HUES48 (cell line): ENCODE measurements at regions not wholly inside any gene's neighbourhood (a gene's known extent, or its start where the extent isn't known, plus 50 kb on each side); places are given as distances from the start of the nearest gene placed in this dataset.
"Not testable (repeated sequence)": the region's sequence is repeated elsewhere in the genome, so short reads cannot be mapped to it uniquely, and the experiment has no call there.

Experiments
- H3K27ac ChIP-seq: one replicate; pipeline ENCODE4 v1.7.0; 2013; ENCODE audit warnings: low read depth, low read length, inconsistent platforms
- H3K27me3 ChIP-seq: 2 replicates; pipeline ENCODE4 v1.6.1; 2013; ENCODE audit warnings: mild to moderate bottlenecking, low read length; ENCODE audit not compliant: control insufficient read depth, insufficient read depth
- H3K36me3 ChIP-seq: 2 replicates; pipeline ENCODE4 v1.6.1; 2013; ENCODE audit warnings: low read length; ENCODE audit not compliant: control insufficient read depth, insufficient read depth
- H3K4me1 ChIP-seq: 2 replicates; pipeline ENCODE4 v1.6.1; 2013; ENCODE audit warnings: mild to moderate bottlenecking, low read length; ENCODE audit not compliant: control insufficient read depth, insufficient read depth
- H3K4me3 ChIP-seq: 2 replicates; pipeline ENCODE4 v1.5.1; 2013; ENCODE audit warnings: mild to moderate bottlenecking, low read depth, low read length
- H3K9ac ChIP-seq: 2 replicates; pipeline ENCODE4 v1.6.1; 2013; ENCODE audit warnings: mild to moderate bottlenecking, low read depth, low read length, moderate library complexity
- H3K9me3 ChIP-seq: 2 replicates; pipeline ENCODE4 v1.6.1; 2013; ENCODE audit warnings: low read length; ENCODE audit not compliant: control insufficient read depth, insufficient read depth

- H3K4me1 ChIP-seq, H3K9me3 ChIP-seq, H3K9ac ChIP-seq, H3K27ac ChIP-seq, H3K4me3 ChIP-seq, H3K27me3 ChIP-seq, H3K36me3 ChIP-seq: not testable (repeated sequence)
These were observed 57.3 kb upstream of the SPN start for GRCh38 chr16:29605593-29606205.

GRCh38 chr16:29606669-29607427 is 56.2 kb upstream of the SPN start:
- H3K4me1 ChIP-seq, H3K4me3 ChIP-seq, H3K36me3 ChIP-seq, H3K9me3 ChIP-seq, H3K9ac ChIP-seq, H3K27me3 ChIP-seq, H3K27ac ChIP-seq: not testable (repeated sequence)

- H3K36me3 ChIP-seq, H3K9ac ChIP-seq, H3K4me3 ChIP-seq, H3K27ac ChIP-seq, H3K4me1 ChIP-seq, H3K9me3 ChIP-seq, H3K27me3 ChIP-seq: not testable (repeated sequence)
These were observed 55.6 kb upstream of the SPN start for GRCh38 chr16:29607428-29607823.

DNA sequence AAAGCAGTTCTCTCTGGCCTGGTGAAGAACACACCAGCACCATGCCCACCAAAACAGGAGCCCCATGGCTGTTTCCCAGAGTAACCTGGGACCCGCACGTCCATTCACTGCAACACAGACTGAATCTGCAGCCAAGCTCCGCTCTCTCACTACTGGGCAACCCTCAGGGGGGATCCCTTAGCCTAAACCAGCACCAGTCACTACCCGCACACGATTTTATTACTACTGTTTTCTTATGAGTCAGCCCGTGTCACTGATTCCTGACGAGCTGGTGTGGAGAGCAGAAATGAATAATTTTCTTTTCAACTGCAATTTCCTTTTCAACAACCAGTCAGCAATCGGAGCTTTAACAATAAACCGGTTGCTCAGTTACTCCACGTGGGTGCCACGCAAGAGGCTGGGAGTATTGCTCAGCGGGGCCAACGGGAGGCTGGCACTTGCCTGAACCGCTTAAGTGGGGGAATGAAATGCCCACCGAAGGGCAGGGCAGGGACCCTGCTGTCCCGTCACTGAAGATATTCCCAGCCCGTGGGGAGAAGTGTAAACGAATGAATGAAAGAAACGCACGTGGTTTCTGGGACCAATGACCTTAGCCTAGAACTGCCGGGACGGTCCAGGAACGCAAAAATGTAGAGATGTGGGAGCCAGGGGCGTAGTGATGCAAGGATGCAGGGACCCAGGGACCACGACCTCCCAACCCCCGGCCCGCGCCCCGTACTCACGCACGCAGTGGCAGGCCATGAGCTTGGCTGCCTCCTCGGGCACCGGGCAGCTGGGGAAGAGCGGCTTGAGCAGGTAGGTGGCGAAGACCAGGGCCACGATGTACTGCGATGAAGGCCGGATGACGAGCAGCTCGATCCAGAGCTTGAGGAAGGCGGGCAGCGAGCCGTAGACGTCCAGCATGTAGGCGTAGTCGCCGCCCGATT is 50.4 kb upstream of the SPN start:
- H3K9me3 ChIP-seq, H3K36me3 ChIP-seq, H3K27ac ChIP-seq, H3K4me1 ChIP-seq, H3K27me3 ChIP-seq: not testable (repeated sequence)
- peak overlapping the region; percentile 68 for H3K9ac ChIP-seq
- peak overlapping the region; percentile 85 for H3K4me3 ChIP-seq
